Myocyte (in vitro differentiated cells): ENCODE measurements at regions not wholly inside any gene's neighbourhood (a gene's known extent, or its start where the extent isn't known, plus 50 kb on each side); places are given as distances from the start of the nearest gene placed in this dataset.
A peak's percentile ranks its signal among the peaks of the same experiment; 100 is the strongest.
"Not testable (repeated sequence)": the region's sequence is repeated elsewhere in the genome, so short reads cannot be mapped to it uniquely, and the experiment has no call there.

Experiments used
- DNase-seq: peaks from one replicate; pipeline ENCODE4 v3.0.0-alpha.2; 2012; ENCODE audit warnings: low read depth

DNA sequence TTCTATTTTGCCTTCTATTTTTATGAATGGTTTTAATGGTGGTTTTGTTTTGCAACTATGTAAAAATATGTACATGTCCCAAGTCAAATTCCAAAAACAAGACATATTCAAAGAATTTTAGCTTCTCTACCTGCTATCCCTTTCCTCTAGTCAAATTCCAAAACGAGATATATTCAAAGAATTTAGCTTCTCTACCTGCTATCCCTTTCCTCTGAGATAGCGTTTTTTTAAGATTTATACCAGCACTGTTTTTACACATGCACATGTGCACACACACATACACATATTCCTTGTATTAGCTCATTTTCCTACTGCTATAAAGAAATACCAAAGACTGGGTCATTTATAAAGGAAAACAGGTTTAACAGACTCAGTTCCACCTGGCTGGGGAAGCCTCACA is 199.1 kb upstream of the ARL4C start:
- no peak for DNase-seq

DNA sequence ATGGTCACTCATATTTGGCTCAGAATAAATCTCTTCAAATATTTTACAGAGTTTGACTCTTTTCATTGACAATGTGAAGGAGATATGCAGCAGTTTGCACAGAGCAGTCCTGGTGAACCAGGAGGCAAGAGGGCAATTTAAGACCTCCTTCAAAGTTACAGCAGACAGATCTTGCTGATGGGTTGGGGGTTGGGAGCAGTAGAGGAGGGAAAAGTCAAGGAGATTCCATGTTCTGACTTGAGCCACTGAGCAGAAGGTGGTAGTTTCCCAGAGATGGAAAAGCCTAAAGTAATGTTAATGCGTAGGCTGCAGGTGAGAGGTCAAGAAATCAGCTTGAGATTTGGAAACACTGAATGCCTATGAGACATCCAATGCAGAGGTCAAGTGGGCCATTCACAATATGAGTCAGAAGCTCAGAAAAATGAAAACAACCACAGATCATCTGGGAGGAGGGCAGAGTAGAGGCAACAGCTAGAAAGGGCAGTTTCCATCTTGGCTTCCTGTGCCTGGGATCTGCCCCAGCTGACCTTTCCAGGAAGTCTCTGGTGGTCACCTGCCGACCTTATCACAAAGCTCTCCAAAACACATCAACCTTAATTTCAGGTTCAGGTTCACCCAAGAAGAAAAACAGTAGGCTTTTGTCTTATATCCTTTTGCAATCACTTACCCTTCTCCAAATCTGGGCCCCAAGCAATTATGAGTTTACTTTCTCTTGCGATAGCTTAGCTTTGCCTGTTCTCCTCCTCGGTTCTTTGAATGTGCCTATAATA is 197.5 kb upstream of the ARL4C start:
- peak; percentile 30 for DNase-seq

DNA sequence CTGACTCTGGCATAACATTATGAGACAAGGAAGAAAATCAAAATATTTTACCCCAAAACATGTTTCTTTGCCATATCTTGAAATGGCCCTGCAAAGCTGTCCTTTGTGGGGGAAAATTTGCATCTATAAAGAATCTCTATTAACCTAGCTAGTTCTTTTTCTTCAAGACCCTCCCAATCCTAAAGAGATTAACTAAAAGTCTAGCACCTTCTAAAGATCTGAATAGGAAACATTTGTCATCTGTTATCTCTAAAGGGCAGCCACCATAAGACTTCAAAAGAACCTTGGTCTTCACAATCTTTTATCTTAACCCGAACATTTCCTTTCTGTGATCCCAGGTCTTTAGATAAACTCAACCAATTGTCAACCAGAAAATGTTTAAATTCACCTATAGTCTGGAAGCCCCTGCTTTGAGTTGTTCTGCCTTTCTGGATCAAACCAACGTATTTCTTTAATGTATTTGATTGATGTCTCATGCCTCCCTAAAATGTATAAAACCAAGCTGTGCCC is 196.9 kb upstream of the ARL4C start:
- not testable (repeated sequence) for DNase-seq

DNA sequence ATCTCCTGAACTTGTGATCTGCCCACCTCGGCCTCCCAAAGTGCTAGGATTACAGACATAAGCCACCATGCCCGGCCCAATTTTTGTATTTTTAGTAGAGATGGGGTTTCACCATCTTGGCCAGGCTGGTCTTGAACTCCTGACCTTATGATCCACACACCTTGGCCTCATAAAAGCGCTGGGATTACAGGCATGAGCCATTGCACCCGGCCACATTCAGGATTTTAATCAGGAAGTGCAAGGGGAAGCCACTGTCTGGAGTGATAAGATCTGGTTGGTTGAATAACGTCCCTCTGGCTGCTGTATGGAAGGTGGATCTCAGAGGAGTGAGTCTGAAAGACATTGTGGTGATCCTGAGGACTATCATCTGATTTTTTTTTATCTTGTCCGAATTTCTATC is 196.3 kb upstream of the ARL4C start:
- not testable (repeated sequence) for DNase-seq

DNA sequence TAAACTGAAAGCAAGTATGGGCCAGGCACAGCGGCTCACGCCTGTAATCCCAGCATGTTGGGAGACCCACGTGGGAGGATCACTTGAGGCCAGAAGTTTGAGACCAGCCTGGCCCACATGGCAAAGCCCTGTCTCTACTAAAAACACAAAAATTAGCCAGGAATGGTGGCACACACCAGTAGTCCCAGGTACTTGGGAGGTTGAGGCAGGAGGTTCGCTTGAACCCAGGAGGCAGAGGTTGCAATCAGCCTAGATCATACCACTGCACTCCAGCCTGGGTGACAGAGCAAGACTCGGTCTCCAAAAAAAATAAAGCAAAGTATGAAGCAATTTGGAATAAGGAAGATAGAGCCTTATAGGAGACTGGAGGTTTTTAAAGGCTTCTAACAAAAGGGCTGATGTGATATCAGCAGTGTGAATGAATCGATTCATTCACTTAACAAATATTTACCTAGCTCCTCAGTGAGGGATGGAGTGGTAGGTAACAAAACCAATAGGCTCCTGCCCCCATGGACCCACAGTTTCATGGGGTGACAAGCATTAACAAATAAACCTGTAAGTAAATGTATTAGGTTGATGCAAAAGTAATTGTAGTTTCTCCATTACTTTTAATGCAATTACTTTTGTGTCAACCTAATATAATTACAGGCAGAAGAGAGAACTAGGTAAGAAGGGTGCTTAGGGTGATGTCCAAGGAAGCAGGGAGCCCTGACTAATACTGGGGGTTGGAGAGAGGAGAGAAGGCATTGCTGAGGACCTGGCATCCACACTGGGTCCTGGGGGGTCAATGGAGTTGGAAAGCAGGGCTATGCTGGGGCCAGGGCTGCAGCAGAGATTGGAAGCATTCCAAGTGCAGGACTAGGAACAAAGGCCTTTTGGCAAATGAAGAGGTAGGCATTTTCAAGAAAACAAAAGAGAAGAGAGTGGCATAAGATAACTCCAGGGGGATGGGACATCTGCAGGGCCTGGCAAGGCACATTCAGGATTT is 195.4 kb upstream of the ARL4C start:
- no peak for DNase-seq

DNA sequence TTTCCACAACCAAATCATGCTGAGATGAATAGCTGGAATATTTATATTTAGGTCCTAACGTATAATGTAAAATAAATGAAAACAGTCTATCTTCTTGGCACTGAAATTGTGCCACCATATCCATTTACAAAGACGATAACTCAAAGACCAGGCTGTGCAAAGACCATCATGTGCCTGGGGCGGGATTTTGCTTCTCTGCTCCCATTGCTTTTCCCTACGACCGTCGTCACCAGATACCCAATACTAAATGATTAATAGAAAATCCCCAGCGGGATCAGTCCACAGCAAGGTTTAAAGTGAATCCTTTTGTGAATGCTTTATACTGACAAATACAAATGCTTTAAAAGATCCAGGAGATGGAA is 194.3 kb upstream of the ARL4C start:
- DNase-seq = no peak

DNA sequence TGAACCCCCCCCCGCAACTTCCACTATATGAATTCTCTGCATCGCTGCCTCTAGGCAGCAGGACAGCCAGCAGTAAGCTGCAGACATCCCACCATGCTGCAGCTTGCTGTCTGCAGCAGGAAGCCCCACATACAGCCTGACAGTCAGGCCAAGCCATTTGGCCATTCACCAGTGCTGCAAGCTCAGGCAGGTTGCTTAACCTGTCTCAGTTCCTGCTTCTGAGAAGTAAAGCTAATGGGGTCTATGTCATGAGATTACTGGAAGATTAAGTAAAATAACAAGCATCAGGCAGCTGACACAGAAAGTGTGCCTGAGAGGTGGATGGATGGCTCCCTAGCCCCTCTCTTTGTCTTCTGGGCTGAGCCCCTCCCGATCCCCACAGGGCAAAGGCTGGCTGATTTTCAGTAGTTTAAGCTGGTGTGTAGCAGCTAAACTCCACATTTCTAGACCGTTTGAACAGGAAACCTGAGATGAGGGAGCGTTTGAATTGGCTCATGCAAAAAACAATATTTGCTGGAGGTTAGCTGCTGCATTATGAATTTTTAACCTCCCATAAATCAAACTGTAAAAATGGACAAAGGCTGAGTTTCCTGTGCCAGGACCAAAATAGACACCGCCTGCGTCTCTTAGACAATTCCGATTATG is 193.8 kb upstream of the ARL4C start:
- peak; percentile 29 for DNase-seq

DNA sequence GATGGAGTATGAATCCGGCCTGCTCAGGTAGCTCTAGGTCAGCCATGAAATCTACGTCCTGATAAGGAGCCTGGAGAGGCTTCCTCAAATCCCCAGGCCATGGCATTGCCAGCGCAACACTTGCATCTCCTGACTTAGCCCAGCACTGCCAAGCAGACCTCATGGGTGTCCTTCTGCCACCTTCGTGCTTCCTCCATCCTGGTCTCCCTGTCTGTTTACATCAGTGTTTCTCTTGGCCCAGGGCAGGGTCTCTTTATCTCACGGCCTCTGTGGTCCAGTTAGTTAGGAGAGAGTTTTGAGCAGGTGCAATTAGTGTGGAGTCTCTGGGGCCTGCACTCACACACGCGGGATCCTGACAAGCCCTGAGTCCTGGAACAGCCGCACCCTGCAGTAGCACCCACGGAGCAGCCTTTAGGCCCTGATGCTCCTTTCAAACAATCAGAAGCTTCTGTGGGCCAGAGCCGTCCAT is 193.1 kb upstream of the ARL4C start:
- DNase-seq = no peak

DNA sequence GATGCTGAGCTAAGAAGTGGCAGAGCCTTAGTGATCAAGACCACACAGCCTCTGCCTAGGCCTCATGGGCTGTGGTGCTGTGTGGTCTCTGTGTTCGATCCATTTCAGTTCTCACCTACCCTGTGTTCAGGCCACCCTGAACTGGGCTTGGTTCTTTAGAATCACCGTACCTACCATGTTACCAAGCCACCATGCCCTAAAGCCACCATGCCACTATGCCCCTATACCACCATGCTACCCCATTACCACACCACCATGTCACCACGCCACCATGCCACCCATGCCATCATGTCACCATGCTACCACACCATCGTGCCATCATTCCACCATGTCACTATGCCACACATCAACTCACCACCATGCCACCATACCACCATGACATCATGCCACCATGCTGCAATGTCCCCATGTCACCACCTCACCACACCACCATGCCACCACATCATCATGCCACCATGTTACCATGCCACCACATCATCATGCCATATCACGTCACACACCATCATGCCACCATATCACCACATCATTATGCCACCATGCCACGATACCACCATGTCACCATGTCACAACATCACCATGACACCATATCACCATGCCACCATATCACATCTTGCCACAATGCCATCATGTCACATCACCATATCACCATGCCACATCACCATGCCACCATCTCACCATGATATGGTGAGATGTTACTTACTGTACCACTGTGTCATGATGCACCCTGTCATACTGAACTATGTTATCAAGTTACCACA is 191.0 kb upstream of the ARL4C start:
- no peak for DNase-seq

DNA sequence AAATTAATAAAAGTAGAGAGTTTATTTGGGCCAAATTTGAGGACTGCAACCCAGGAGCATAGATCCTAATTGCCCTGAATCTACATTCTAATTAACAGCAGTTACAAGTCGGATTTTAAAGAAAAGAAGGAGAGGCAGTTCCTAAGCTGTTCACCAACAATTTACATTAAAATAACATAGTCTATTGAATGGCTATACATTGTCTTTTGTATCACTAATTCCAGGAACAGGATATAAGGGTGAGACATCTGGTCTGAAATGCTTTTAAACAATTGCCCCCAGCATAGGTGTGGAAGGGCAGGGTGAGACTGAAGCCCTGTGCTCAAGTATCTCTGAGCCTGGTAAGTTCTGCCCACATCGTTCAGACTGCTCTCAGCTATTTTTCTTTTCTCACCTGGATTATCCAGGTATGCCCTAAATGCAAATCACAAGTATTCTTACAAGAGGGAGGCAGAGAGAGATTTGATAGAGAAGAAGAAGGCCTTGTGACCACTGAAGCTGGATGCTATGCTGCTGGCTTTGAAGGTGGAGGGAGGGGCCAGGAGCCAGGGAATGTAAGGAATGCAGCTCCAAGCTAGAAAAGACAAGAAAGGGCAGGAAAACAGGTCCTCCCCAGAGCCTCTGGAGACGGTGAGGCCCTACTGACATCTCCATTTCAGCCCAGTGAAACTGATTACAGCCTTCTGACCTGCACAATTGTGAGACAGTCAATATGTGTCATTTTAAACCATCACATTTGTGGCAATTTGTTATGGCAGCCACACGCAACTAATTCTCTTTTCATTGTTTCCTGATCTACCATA is 189.4 kb upstream of the ARL4C start:
- no peak for DNase-seq

DNA sequence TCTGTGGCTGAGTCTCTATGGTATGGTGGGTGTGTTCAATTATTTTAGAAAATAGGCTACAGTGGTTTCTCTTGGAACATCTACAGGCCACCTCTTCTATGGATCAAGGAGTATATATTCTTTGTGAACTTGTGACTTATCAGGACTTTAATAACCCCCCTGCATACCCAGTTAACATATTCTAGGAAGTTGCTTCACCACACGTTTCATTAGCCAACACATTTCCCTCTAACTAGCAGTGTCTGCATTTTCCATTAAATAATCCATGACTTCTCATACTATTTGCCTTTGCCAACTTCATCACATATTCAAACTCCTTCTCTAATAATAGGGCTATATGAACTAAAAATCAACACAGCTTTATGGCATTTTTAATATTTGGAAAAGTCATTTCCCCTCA is 187.6 kb upstream of the ARL4C start:
- no peak for DNase-seq

DNA sequence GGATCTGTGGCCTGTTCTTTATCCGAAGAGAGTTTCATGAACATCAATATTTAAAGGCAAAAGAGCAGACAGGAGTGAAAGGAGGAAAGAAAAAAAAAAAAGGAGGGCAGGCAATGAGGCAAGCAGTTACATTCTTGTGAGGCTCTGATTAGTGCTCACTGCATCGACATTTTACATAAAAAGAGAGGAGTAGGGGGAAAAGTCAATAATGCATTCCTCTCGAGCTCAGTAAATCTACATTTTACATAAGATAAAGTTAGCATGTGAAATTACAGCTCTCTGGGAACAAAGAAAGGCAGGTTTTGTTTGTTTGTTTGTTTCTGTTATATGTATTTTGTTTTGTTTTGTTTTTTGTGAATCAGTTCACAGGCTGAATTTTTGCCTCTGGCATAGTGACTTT is 187.1 kb upstream of the ARL4C start:
- no peak for DNase-seq

DNA sequence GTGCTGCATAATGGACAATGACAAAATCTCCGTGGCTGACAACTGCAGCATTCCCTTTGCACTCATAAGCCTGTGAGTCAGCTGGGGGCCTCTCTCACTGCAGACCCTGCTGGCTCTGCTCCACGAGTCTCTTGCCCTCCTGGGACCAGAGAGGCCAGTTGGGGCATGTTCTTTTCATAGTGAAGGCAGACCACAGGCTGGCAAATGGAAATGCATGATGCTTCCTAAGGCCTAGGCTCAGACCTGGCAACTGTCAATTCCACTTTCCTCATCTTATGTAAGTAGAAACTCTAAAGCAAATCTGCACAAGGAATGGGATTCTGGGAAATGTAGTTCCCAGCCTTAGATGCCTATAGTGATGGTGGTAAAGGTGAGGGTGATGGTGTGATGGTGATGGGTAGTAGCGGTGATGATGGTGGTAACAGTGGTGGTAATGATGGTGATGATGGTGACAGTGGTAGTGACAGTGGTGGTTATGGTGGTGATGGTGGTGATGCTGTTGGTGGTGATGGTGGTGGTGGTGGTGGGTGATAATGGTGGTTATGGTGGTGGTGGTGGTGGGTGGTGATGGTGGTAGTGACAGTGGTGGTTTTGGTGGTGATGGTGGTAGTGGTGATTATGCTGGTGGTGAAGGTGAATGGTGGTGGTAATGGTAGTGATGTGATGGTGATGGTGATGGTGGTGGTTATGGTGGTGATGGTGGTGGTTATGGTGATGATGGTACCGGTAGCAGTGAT is 185.8 kb upstream of the ARL4C start:
- peak; percentile 97 for DNase-seq

DNA sequence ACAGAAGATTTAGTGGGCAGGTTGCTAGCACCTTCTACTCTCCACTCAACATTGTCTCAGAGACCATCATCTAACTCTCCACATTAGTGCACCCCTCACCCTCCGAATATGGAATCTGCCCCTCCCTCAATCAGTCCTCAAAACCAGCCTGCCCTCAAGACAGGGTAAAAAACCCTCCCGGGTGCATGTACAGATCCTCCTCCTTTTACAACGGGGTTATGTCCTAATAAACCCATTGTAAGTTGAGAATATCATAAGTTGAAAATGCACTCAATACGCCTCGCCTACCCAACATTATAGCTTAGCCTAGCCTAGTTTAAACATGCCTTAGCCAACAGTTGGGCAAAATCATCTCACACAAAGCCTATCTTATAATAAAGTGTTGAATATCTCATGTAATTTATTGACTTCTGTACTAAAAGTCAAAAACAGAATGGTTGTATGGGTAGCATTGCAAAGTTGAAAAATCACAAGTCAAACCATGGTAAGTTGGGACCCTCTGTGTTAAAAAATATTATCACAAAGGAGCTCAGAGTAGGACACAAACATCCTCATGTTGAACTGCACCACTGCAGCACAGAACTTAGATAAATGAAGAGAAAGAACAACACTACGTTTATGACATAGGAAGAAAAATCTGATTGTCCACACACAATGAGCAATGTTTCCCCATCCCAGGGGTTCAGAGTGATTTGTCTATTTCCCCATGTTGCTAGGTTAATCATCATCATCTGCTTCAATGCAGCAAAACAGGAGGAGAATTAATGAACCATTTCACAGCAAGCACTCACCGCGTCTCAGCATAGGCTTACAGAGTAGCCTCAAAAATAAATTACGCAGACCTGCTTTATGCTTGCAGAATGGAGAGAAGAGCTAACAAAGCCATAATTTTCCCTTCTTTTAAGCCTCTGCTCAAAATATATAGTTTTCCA is 184.1 kb upstream of the ARL4C start:
- no peak for DNase-seq

DNA sequence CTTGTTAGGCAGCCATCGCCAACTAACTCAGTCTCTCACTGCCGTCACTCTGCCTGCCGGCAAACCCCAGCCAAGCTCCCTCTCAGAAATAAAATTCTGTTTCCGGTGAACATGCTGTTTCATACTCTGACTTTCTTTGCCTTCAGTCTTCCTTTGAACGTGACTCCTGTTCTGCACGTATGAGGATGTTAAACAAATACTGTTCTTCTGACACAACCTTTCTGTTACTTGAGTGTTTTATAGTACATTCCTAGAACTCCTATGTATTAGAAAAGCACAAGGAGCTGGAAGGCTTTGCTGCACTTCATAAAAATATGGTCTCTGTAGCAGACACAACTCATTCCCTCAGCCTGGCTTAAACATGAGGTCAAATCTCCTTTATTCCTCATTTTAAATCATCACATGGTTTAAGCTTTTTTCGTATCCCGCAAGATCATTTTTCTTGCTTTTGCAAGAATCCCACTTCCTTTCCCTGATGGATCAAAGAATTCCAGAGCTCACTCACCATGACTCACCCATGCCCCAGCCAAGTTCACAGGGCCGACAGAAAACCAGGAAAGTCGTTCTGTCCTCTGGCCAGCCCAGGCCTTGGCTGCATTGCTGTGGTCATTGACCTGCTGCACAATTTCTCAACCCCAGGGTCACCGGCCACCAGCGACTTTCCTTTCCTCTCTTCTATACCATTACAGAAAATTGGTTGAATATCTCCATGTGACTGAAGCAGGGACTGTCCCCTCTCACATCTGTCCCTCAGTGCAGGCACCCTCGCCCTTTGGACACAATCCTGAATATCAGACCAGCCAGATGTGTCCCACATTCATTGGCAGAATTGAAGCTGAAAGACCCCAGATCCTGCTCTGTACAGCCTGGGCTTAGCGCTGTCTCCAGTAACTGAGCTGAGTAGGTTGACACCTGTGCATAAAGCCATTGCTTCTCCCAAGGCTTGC is 183.1 kb upstream of the ARL4C start:
- peak; percentile 92 for DNase-seq

DNA sequence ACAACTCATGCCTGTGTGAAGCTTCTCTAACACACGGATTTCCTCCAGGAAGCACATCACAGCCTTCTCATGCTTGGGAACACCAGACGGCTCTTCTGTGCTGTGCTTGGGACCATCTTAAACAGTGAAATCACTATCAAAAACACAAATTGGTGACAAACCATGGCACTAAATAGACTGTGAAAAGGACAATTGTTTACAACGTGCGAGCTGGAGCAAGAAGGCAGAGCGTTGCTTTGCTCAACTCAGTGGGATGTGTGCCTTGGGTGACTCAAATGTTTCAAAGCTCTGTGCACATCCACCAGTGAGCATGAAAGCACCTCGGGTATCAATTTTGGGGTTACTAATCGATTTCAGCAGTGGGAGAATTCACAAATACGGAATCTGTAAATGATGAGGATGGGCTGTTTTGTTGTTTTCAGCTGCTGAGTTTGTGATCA is 182.4 kb upstream of the ARL4C start:
- no peak for DNase-seq

DNA sequence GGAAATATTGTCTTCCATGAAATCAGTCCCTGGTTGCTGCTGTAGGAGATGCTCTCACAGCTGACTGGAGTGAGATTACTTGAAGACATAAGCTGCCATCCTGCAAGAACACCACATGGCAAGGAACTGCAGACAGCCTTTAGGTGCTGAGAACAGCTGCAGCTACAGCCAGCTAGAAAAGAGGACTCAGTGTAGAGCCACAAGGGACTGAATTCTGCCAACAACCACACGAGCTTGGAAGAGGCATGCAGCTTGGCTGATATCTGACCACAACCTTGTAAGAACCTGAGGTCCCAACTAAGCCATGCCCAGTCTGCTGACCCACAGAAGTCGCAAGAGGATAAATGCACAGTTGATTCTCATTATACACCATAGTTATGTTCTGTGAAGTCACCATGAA is 181.8 kb upstream of the ARL4C start:
- DNase-seq = peak; percentile 98
